ENCODE measurements at regions not wholly inside any gene's neighbourhood (a gene's known extent, or its start where the extent isn't known, plus 50 kb on each side); places are given as distances from the start of the nearest gene placed in this dataset.
A peak's percentile ranks its signal among the peaks of the same experiment; 100 is the strongest.

DNA sequence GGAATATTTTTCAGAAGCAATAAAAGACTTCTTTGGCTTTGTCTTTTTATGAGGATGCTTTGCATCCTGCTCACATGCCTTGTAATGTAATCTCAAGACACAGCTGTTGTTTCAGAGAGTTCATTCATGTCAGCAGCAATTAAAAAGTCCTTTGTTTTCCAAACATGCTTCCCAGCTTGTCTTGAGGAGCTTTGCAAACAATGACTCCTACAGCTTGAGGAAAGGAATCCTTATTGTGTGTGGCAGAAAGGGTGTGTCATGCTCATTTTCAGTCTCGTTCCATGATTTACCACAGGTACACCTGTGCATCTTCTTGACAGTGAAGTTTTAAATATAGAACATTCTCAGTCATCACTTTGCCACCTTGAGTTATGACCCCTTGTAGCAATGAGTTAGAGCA is 139.2 kb upstream of the AADAT start:
- Histone ChIP-seq H3K9me3 (no peaks in the 10 kb centered on the region), H3K36me3 (no peaks in the 10 kb centered on the region), H3K27me3 (no peaks in the 10 kb centered on the region), H3K4me1 (no peaks in the 10 kb centered on the region), H3K4me3 (ENCODE audit: low read depth, low read length) (no peak overlapping the region)
- DNase-seq, result no peak
- TF ChIP-seq, protein P1, sequence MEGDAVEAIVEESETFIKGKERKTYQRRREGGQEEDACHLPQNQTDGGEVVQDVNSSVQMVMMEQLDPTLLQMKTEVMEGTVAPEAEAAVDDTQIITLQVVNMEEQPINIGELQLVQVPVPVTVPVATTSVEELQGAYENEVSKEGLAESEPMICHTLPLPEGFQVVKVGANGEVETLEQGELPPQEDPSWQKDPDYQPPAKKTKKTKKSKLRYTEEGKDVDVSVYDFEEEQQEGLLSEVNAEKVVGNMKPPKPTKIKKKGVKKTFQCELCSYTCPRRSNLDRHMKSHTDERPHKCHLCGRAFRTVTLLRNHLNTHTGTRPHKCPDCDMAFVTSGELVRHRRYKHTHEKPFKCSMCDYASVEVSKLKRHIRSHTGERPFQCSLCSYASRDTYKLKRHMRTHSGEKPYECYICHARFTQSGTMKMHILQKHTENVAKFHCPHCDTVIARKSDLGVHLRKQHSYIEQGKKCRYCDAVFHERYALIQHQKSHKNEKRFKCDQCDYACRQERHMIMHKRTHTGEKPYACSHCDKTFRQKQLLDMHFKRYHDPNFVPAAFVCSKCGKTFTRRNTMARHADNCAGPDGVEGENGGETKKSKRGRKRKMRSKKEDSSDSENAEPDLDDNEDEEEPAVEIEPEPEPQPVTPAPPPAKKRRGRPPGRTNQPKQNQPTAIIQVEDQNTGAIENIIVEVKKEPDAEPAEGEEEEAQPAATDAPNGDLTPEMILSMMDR (IDR thresholded peaks at IDR 0.05; ENCODE audit: low read depth, low read length), result no peak

DNA sequence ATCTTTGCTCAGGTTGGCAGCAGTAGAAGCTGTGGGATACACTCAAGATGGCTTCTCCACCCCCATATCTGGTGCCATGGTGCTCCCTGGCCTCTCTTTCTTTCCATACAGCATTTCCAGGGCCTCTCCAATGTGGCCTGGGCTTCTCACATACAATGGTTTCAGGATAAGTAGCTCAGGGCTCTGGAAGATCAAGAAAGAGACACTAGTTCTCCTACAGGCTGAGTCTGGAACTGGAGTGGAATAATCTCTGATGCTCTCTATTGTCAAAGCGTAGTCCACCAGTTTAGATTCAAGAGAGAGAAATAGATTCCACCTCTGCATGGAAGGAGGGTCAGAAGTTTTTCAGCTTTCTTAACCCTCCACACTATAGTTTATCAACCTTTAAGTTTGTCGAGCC is 138.2 kb upstream of the AADAT start:
- Histone ChIP-seq H3K4me3 (ENCODE audit: low read depth, low read length) (no peak overlapping the region), H3K36me3 (no peaks in the 10 kb centered on the region), H3K27me3 (no peaks in the 10 kb centered on the region), H3K9me3 (no peaks in the 10 kb centered on the region), H3K4me1 (no peaks in the 10 kb centered on the region)
- TF ChIP-seq, protein P1 (IDR thresholded peaks at IDR 0.05; ENCODE audit: low read depth, low read length), result peak; percentile 13; the same call in 1 of the 2 replicates
- DNase-seq, result no peak

DNA sequence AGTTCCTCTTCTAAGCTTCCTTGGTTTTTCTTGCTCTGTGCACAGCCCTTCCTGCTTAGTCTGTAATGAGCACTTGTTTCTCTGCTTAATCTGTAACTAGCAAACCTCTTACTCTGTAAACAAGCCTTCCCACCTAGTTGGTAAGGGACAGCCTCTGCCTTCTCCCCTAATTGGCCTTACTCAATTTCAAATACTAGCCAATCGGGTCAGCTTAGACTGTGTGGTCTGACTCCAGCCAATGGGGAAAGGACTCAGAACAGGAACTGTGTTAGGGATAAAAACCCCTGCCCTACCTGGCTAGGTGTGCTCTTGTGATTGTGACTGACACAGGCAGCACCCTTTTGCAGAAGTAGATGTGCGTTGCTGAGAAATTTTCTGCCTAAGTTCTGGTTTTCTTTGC is 136.5 kb upstream of the AADAT start:
- TF ChIP-seq, protein P1 (IDR thresholded peaks at IDR 0.05; ENCODE audit: low read depth, low read length), result no peak
- no peaks in the 10 kb centered on the region for H3K36me3 ChIP-seq
- no peaks in the 10 kb centered on the region for H3K4me1 ChIP-seq
- H3K4me3 ChIP-seq (ENCODE audit: low read depth, low read length), result no peak overlapping the region
- no peaks in the 10 kb centered on the region for H3K9me3 ChIP-seq
- no peak for DNase-seq
- H3K27me3 ChIP-seq, result no peaks in the 10 kb centered on the region

DNA sequence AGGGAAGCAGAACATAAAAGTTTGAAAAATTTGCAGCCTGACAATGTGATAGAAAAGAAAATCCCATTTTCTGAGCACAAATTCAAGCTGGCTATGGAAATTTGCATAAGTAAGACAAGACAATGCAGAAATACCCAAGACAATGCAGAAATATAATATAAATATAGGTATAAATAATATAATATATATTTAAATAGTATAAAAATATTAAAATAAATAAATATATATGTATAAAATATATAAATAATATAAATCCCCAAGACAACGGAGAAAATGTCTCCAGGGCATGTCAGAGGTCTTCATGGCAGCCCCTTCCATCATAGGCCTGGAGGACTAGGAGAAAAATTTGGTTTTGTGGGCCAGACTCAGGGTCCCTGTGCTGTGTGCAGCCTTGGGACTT is 125.0 kb upstream of the AADAT start:
- no peak overlapping the region for H3K4me3 ChIP-seq (ENCODE audit: low read depth, low read length)
- H3K27me3 ChIP-seq, result no peaks in the 10 kb centered on the region
- no peak for DNase-seq
- H3K9me3 ChIP-seq, result no peaks in the 10 kb centered on the region
- TF ChIP-seq, protein P1 (IDR thresholded peaks at IDR 0.05; ENCODE audit: low read depth, low read length), result no peak
- H3K4me1 ChIP-seq, result no peaks in the 10 kb centered on the region
- H3K36me3 ChIP-seq, result no peaks in the 10 kb centered on the region

DNA sequence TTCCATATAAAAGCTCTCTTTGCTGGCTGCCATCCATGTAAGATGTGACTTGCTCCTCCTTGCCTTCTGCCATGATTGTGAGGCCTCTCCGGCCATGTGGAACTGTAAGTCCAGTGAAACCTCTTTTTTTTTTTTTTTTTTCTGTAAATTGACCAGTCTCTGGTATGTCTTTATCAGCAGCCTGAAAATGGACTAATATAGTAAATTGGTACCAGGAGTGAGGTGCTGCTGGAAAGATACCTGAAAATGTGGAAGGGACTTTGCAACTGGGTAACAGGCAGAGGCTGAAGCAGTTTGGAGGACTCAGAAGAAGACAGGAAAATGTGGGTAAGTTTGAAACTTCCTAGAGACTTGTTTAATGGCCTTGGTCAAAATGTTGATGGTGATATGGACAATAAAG is 124.3 kb upstream of the AADAT start:
- no peak for DNase-seq
- Histone ChIP-seq H3K4me1 (no peaks in the 10 kb centered on the region), H3K27me3 (no peaks in the 10 kb centered on the region), H3K4me3 (ENCODE audit: low read depth, low read length) (no peak overlapping the region), H3K9me3 (no peaks in the 10 kb centered on the region), H3K36me3 (no peaks in the 10 kb centered on the region)
- TF ChIP-seq, protein P1 (IDR thresholded peaks at IDR 0.05; ENCODE audit: low read depth, low read length), result no peak

DNA sequence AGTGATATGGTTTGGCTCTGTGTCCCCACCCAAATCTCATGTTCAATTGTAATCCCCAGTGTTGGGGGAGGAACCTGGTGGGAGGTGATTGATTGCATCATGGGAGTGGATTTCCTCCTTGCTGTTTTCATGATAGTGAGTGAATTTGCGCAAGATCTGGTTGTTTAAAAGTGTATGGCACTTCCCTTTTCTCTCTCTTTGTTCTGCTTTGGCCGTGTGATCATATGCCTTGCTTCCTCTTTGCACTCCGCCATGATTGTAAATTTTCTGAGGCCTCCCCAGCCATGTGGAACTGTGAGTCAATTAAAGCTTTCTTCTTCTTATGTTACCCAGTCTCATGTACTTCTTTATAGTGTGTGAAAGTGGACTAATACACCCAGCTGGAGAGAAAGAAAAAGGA is 113.0 kb upstream of the AADAT start:
- Histone ChIP-seq H3K36me3 (no peaks in the 10 kb centered on the region), H3K4me1 (no peaks in the 10 kb centered on the region), H3K4me3 (ENCODE audit: low read depth, low read length) (no peak overlapping the region), H3K27me3 (no peaks in the 10 kb centered on the region), H3K9me3 (no peaks in the 10 kb centered on the region)
- TF ChIP-seq, protein P1 (IDR thresholded peaks at IDR 0.05; ENCODE audit: low read depth, low read length), result no peak
- no peak for DNase-seq
